Breast epithelium (tissue), 3 donors: ENCODE measurements at regions not wholly inside any gene's neighbourhood (a gene's known extent, or its start where the extent isn't known, plus 50 kb on each side); places are given as distances from the start of the nearest gene placed in this dataset.

ENCODE experiments used
- CTCF ChIP-seq, 3 donors: fragments of 450-650 bp; IDR thresholded peaks; one replicate each; pipeline ENCODE4 v1.5.1; 2016 to 2017; ENCODE audit warnings: antibody characterized with exemption in 3 of 3, mild to moderate bottlenecking in 3 of 3, moderate library complexity in 3 of 3
- POLR2A ChIP-seq: fragments of 450-650 bp; IDR thresholded peaks from one replicate; pipeline ENCODE4 v1.6.1; 2016; ENCODE audit warnings: antibody characterized with exemption, mild to moderate bottlenecking, moderate library complexity

- no peak for TF ChIP-seq POLR2A
- no peak for TF ChIP-seq CTCF (IDR thresholded peaks at IDR 0.05)
These were observed 410.5 kb downstream of the TMEM38B start for GRCh38 chr9:106104887-106105286.
